H9 (cell line): ENCODE measurements at regions not wholly inside any gene's neighbourhood (a gene's known extent, or its start where the extent isn't known, plus 50 kb on each side); places are given as distances from the start of the nearest gene placed in this dataset.

Experiments
- DNase-seq: peaks from one replicate; pipeline ENCODE4 v3.0.0-alpha.2; 2017
- H2AFZ ChIP-seq: one replicate; pipeline ENCODE4 v1.6.1; 2013; ENCODE audit warnings: mild to moderate bottlenecking, low read length, control low read depth, moderate library complexity
- H2AK5ac ChIP-seq: 2 replicates; pipeline ENCODE4 v1.6.1; 2013; ENCODE audit warnings: low read length, control low read depth, mixed read lengths; ENCODE audit not compliant: insufficient read length
- H2BK120ac ChIP-seq: one replicate; pipeline ENCODE4 v1.6.1; 2013; ENCODE audit warnings: low read depth, mild to moderate bottlenecking, low read length, control low read depth, inconsistent platforms; ENCODE audit not compliant: poor library complexity, severe bottlenecking
- H2BK12ac ChIP-seq: 2 replicates; pipeline ENCODE4 v1.6.1; 2013; ENCODE audit warnings: low read length, control low read depth, mixed read lengths, low read depth; ENCODE audit not compliant: insufficient read length
- H2BK15ac ChIP-seq: 2 replicates; pipeline ENCODE4 v1.6.1; 2013; ENCODE audit warnings: low read depth, low read length, control low read depth
- H2BK20ac ChIP-seq: one replicate; pipeline ENCODE4 v1.6.1; 2013; ENCODE audit warnings: low read depth, mild to moderate bottlenecking, low read length, control low read depth, inconsistent platforms; ENCODE audit not compliant: poor library complexity, severe bottlenecking
- H2BK5ac ChIP-seq: 2 replicates; pipeline ENCODE4 v1.6.1; 2013; ENCODE audit warnings: low read length, control low read depth, mixed read lengths; ENCODE audit not compliant: insufficient read length
- H3K14ac ChIP-seq: 2 replicates; pipeline ENCODE4 v1.6.1; 2013; ENCODE audit warnings: low read length, control low read depth; ENCODE audit not compliant: insufficient read depth
- H3K18ac ChIP-seq: 2 replicates; pipeline ENCODE4 v1.6.1; 2013; ENCODE audit warnings: low read depth, mild to moderate bottlenecking, mixed read lengths, low read length, control low read depth; ENCODE audit not compliant: insufficient read length
- H3K23ac ChIP-seq: 2 replicates; pipeline ENCODE4 v1.6.1; 2013; ENCODE audit warnings: low read length, control low read depth, mixed read lengths, low read depth; ENCODE audit not compliant: insufficient read length
- H3K23me2 ChIP-seq: 2 replicates; pipeline ENCODE4 v1.6.1; 2013; ENCODE audit warnings: low read depth, mild to moderate bottlenecking, mixed read lengths, low read length, control low read depth; ENCODE audit not compliant: insufficient read length, poor library complexity, severe bottlenecking
- H3K27ac ChIP-seq: 2 replicates; pipeline ENCODE4 v1.5.1; 2013; ENCODE audit warnings: low read length, control low read depth, mixed read lengths, low read depth; ENCODE audit not compliant: insufficient read length
- H3K27me3 ChIP-seq: 2 replicates; pipeline ENCODE4 v1.6.1; 2013; ENCODE audit warnings: low read length, control low read depth, inconsistent platforms; ENCODE audit not compliant: insufficient read depth
- H3K4ac ChIP-seq: 2 replicates; pipeline ENCODE4 v1.6.1; 2013; ENCODE audit warnings: low read depth, mild to moderate bottlenecking, control low read depth, inconsistent platforms, low read length, moderate library complexity
- H3K4me1 ChIP-seq: 2 replicates; pipeline ENCODE4 v1.6.1; 2013; ENCODE audit warnings: low read length, control low read depth, inconsistent platforms; ENCODE audit not compliant: insufficient read depth
- H3K4me2 ChIP-seq: 2 replicates; pipeline ENCODE4 v1.6.1; 2013; ENCODE audit warnings: low read length, control low read depth, mixed read lengths; ENCODE audit not compliant: insufficient read length, insufficient read depth
- H3K56ac ChIP-seq: 2 replicates; pipeline ENCODE4 v1.6.1; 2013; ENCODE audit warnings: low read depth, mild to moderate bottlenecking, mixed read lengths, low read length, control low read depth; ENCODE audit not compliant: insufficient read length
- H3K79me1 ChIP-seq: 2 replicates; pipeline ENCODE4 v1.6.1; 2013; ENCODE audit warnings: low read depth, mild to moderate bottlenecking, moderate library complexity, low read length, control low read depth, inconsistent platforms; ENCODE audit not compliant: insufficient read depth, poor library complexity, severe bottlenecking
- H3K79me2 ChIP-seq: 2 replicates; pipeline ENCODE4 v1.6.1; 2013; ENCODE audit warnings: low read length, control low read depth, inconsistent platforms; ENCODE audit not compliant: insufficient read depth
- H3K9ac ChIP-seq: 2 replicates; pipeline ENCODE4 v1.6.1; 2013; ENCODE audit warnings: low read length, control low read depth, mixed read lengths; ENCODE audit not compliant: insufficient read length; ENCODE audit errors: extremely low read depth
- H3K9me3 ChIP-seq: one replicate; pipeline ENCODE4 v1.6.1; 2013; ENCODE audit warnings: low read depth, low read length, inconsistent platforms; ENCODE audit not compliant: control insufficient read depth
- H3T11ph ChIP-seq: one replicate; pipeline ENCODE4 v1.6.1; 2013; ENCODE audit warnings: mild to moderate bottlenecking, low read length, control low read depth, inconsistent platforms
- H4K20me1 ChIP-seq: one replicate; pipeline ENCODE4 v1.6.1; 2013; ENCODE audit not compliant: control insufficient read depth, insufficient read length, insufficient read depth
- H4K5ac ChIP-seq: 2 replicates; pipeline ENCODE4 v1.6.1; 2013; ENCODE audit warnings: low read depth, mild to moderate bottlenecking, mixed read lengths, low read length, control low read depth; ENCODE audit not compliant: insufficient read length
- H4K8ac ChIP-seq: replicated peaks from 2 replicates; pipeline ENCODE4 v1.6.1; 2013; ENCODE audit warnings: low read length, control low read depth, mixed read lengths, low read depth; ENCODE audit not compliant: insufficient read length
- H4K91ac ChIP-seq: 2 replicates; pipeline ENCODE4 v1.6.1; 2013; ENCODE audit warnings: low read depth, mild to moderate bottlenecking, moderate library complexity, mixed read lengths, low read length, control low read depth; ENCODE audit not compliant: insufficient read length
- H3K27ac Mint-ChIP-seq, 3 experiments: 2 replicates in 2 of 3; 3 replicates in 1 of 3; pipeline ENCODE4 v1.8.0; 2020 to 2021; ENCODE audit warnings: mixed read lengths in 3 of 3, mild to moderate bottlenecking in 1 of 3, moderate library complexity in 1 of 3
- H3K27me3 Mint-ChIP-seq: 2 replicates; pipeline ENCODE4 v1.8.0; 2021; ENCODE audit warnings: low read depth, mild to moderate bottlenecking, moderate library complexity, mixed read lengths
- H3K36me3 Mint-ChIP-seq, 3 experiments: 2 replicates in 2 of 3; 3 replicates in 1 of 3; pipeline ENCODE4 v1.8.0; 2020 to 2021; ENCODE audit warnings: low read depth in 3 of 3, mixed read lengths in 3 of 3; ENCODE audit not compliant: insufficient read depth in 1 of 3
- H3K4me1 Mint-ChIP-seq, 2 experiments: 2 replicates each; pipeline ENCODE4 v1.8.0; 2020; ENCODE audit warnings: mixed read lengths in 2 of 2
- H3K4me3 Mint-ChIP-seq, 2 experiments: 2 replicates in 1 of 2; 3 replicates in 1 of 2; pipeline ENCODE4 v1.8.0; 2020 to 2021; ENCODE audit warnings: mild to moderate bottlenecking in 2 of 2, mixed read lengths in 2 of 2, moderate library complexity in 1 of 2
- H3K9me3 Mint-ChIP-seq, 2 experiments: 2 replicates in 1 of 2; 3 replicates in 1 of 2; pipeline ENCODE4 v1.8.0; 2020; ENCODE audit warnings: mild to moderate bottlenecking in 2 of 2, mixed read lengths in 2 of 2, moderate library complexity in 1 of 2
- WGBS: extraction: QIAGEN DNeasy Blood & Tissue Kit; methylation state at CpG from one replicate; pipeline ENCODE4 v1.1.7; 2013; ENCODE audit warnings: missing lambda C conversion rate, low lambda C conversion rate, mixed read lengths; ENCODE audit not compliant: insufficient read length; ENCODE audit errors: extremely low coverage; 5-methylcytosine and 5-hydroxymethylcytosine counted together
- TF ChIP-seq, protein P1 (sequence below): fragments of 200-600 bp; sonication (generic); conservative IDR thresholded peaks from 3 replicates; pipeline ENCODE4 v1.8.0; 2021; ENCODE audit warnings: antibody characterized with exemption, mild to moderate bottlenecking

DNA sequence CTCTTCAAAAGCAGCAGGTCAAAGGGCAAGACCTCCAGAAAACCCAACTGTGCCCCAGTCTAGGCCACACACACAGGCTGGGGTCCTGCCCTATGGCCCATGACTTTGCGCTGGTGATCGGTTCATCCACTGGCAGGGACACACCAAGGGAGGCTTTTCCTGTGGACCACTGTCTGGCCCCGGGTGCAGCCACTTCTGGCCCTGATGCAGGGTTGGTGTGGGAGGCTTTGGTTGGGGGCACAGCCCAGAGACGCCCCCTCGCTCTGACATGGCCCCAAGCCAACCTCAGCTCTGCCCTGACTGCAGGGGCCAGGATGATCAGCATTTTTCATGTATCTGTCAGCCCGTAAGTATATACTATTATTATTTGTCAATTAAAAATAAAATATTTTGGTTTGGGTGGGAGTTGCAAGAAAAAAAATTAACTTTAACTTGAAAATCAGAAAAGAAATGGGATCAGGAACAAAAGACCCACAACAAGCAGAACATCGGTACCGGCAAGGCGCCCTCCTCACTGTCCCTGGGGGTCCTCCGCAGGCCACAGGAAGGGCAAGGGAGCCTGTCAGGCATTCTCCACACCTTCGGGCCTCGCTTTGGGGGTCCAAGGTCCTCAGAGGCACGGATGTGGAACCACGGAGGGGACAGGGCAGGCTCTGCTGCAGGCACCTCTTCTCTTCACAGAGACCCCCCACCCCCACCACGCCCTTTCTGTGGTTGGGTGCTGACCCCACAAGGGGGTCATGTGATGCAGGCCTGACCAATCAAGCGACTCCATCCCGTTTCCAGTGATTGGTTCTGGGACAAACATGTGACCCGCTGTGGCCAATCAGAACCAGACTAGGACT is 181.5 kb upstream of the SFSWAP start:
- H2BK15ac ChIP-seq: no peak overlapping the region
- H2BK120ac ChIP-seq: no peak overlapping the region
- no peak overlapping the region for H3K27ac ChIP-seq
- no peak overlapping the region for H3K4me2 ChIP-seq
- H3K4me1 ChIP-seq: no peaks in the 10 kb centered on the region
- H4K5ac ChIP-seq: no peak overlapping the region
- H3K9me3 ChIP-seq: no peaks in the 10 kb centered on the region
- TF ChIP-seq, protein P1, sequence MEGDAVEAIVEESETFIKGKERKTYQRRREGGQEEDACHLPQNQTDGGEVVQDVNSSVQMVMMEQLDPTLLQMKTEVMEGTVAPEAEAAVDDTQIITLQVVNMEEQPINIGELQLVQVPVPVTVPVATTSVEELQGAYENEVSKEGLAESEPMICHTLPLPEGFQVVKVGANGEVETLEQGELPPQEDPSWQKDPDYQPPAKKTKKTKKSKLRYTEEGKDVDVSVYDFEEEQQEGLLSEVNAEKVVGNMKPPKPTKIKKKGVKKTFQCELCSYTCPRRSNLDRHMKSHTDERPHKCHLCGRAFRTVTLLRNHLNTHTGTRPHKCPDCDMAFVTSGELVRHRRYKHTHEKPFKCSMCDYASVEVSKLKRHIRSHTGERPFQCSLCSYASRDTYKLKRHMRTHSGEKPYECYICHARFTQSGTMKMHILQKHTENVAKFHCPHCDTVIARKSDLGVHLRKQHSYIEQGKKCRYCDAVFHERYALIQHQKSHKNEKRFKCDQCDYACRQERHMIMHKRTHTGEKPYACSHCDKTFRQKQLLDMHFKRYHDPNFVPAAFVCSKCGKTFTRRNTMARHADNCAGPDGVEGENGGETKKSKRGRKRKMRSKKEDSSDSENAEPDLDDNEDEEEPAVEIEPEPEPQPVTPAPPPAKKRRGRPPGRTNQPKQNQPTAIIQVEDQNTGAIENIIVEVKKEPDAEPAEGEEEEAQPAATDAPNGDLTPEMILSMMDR: no peak
- H2BK12ac ChIP-seq: no peak overlapping the region
- no peak overlapping the region for H3K23ac ChIP-seq
- no peak overlapping the region for H3K56ac ChIP-seq
- H3K23me2 ChIP-seq: no peaks in the 10 kb centered on the region
- no peak overlapping the region for H3K27ac Mint-ChIP-seq
- H4K20me1 ChIP-seq: no peaks in the 10 kb centered on the region
- no peak overlapping the region for H4K8ac ChIP-seq
- no peaks in the 10 kb centered on the region for H3K79me2 ChIP-seq
- H4K91ac ChIP-seq: no peak overlapping the region
- no peak overlapping the region for H2AK5ac ChIP-seq
- H2BK5ac ChIP-seq: no peak overlapping the region
- H3K4me3 Mint-ChIP-seq: no peak overlapping the region
- DNase-seq: no peak
- no peak overlapping the region for H2AFZ ChIP-seq
- no peaks in the 10 kb centered on the region for H3K36me3 Mint-ChIP-seq
- H3K4ac ChIP-seq: no peak overlapping the region
- no peak overlapping the region for H3K14ac ChIP-seq
- no peaks in the 10 kb centered on the region; a peak in 1 of 5 replicates for H3K9me3 Mint-ChIP-seq
- no peaks in the 10 kb centered on the region for H3K79me1 ChIP-seq
- peaks cover 13% of the 10 kb centered on the region for H3K27me3 Mint-ChIP-seq
- H3K9ac ChIP-seq: no peak overlapping the region
- H3K27me3 ChIP-seq: no peaks in the 10 kb centered on the region
- H3K4me1 Mint-ChIP-seq: no peaks in the 10 kb centered on the region; a peak in 1 of 4 replicates
- WGBS: no CpG with 5 or more reads among the region's 18 CpGs
- no peak overlapping the region for H2BK20ac ChIP-seq
- H3T11ph ChIP-seq: no peak overlapping the region
- H3K18ac ChIP-seq: no peak overlapping the region
